BLaER1 treated with 17β-estradiol and CSF1 and Interleukin-3, amounts not matched to agents 10 nM and 100 nM (cell line): ENCODE measurements at regions not wholly inside any gene's neighbourhood (a gene's known extent, or its start where the extent isn't known, plus 50 kb on each side); places are given as distances from the start of the nearest gene placed in this dataset.

Source experiments
- H3K27ac ChIP-seq, 11 experiments: shearing (Covaris generic); formaldehyde crosslinking; 2 replicates each; pipeline ENCODE4 v1.8.1; 2022
- H3K27me3 ChIP-seq, 11 experiments: shearing (Covaris generic); formaldehyde crosslinking; 2 replicates each; pipeline ENCODE4 v1.8.1; 2022
- H3K36me3 ChIP-seq, 11 experiments: shearing (Covaris generic); formaldehyde crosslinking; 2 replicates each; pipeline ENCODE4 v1.8.1; 2022
- H3K4me1 ChIP-seq, 10 experiments: shearing (Covaris generic); formaldehyde crosslinking; 2 replicates each; pipeline ENCODE4 v1.8.1; 2022
- H3K4me2 ChIP-seq, 11 experiments: shearing (Covaris generic); formaldehyde crosslinking; 2 replicates each; pipeline ENCODE4 v1.8.1; 2022
- H3K4me3 ChIP-seq, 10 experiments: shearing (Covaris generic); formaldehyde crosslinking; 2 replicates each; pipeline ENCODE4 v1.8.1; 2022
- H3K9ac ChIP-seq, 11 experiments: shearing (Covaris generic); formaldehyde crosslinking; 2 replicates each; pipeline ENCODE4 v1.8.1; 2022
- H3K9me3 ChIP-seq, 11 experiments: shearing (Covaris generic); formaldehyde crosslinking; replicated peaks in 1 of 11; 2 replicates each; pipeline ENCODE4 v1.8.1; 2022
- H4K20me1 ChIP-seq, 11 experiments: shearing (Covaris generic); formaldehyde crosslinking; 2 replicates each; pipeline ENCODE4 v1.8.1; 2022
- Cebpa-rat ChIP-seq, 11 experiments: shearing (Covaris generic); IDR thresholded peaks; 2 replicates each; pipeline ENCODE4 v1.8.1; 2022

DNA sequence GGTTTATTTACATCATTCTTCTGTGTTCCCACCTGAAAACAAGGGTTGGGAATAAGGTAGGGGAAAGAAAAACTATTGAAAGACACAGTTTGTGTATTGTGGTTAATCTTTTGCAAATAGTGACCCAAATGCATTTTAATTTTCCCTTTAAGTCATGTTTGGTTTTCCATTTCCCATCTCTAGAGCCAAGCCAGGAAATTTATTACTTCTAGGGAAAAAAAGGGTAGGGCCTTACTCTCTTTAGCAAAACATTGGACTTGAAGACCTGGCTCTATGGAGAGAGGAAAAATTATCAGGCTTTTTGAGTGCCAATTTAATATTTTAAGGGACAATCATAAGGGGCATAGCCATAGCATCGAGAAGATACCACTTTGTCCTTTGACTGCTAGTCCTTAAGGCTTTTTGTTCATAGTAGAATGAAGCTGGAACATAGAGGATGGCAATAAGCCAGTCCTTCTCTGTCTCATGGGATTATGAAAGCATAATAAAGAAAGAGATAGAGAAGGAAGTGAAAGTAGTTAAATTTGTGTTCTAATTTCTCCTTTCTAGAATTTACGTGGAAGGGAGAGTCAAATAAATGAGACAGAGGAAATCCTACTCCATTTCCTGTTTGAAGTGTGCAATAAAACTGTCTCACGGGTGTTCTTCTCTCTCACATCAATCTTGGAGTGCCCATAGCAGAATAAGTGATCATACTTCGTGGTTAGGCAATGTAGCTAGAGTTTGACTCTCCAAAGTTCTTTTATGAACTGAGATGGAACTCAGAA lies 50.9 kb upstream of the PPFIA2 start:
- Histone ChIP-seq H3K4me1 (peaks cover 24 to 40% (median 35%) of the 10 kb centered on the region in 10 experiments), H3K9ac (peak overlapping the region in 1 of 11 experiments; percentile 54; a peak in 1 of 22 replicates), H4K20me1 (peaks cover 0 to 4% (median 0%) of the 10 kb centered on the region in 11 experiments; a peak in 2 of 22 replicates), H3K4me3 (no peak overlapping the region), H3K36me3 (0 out of 22 replicates have a peak, but pooled peaks cover 0 to 6% (median 0%) of the 10 kb centered on the region in 11 experiments), H3K27me3 (peaks cover 0 to 83% (median 0%) of the 10 kb centered on the region in 11 experiments; a peak in 8 of 22 replicates), H3K27ac (peak overlapping the region in 10 of 11 experiments; percentile 30 to 80 (median 59); a peak in 19 of 22 replicates), H3K9me3 (peaks cover 14 to 60% (median 40%) of the 10 kb centered on the region in 11 experiments; a peak in 20 of 22 replicates), H3K4me2 (peak overlapping the region; percentile 69 to 95 (median 86))
- peak in 2 of 11 experiments; percentile 29 to 44; a peak in 1 of 22 replicates for TF ChIP-seq Cebpa-rat (IDR thresholded peaks at IDR 0.05)

- Histone ChIP-seq H3K4me3 (no peak overlapping the region), H3K27me3 (peaks cover 0 to 83% (median 0%) of the 10 kb centered on the region in 11 experiments; a peak in 8 of 22 replicates), H3K27ac (peak overlapping the region in 2 of 11 experiments; percentile 10 to 80; a peak in 3 of 22 replicates), H3K4me2 (peak overlapping the region in 10 of 11 experiments; percentile 37 to 95 (median 87); a peak in 16 of 22 replicates), H3K9me3 (peaks cover 14 to 60% (median 36%) of the 10 kb centered on the region in 11 experiments; a peak in 20 of 22 replicates), H4K20me1 (peaks cover 0 to 4% (median 0%) of the 10 kb centered on the region in 11 experiments; a peak in 2 of 22 replicates), H3K9ac (no peak overlapping the region), H3K36me3 (0 out of 22 replicates have a peak, but pooled peaks cover 0 to 6% (median 0%) of the 10 kb centered on the region in 11 experiments), H3K4me1 (peaks cover 24 to 40% (median 35%) of the 10 kb centered on the region in 10 experiments)
- TF ChIP-seq Cebpa-rat (IDR thresholded peaks at IDR 0.05): no peak
Observed at GRCh38 chr12:81809113-81809777, 50.1 kb upstream of the PPFIA2 start.
